Epithelial cell of proximal tubule (primary cell): ENCODE measurements at regions not wholly inside any gene's neighbourhood (a gene's known extent, or its start where the extent isn't known, plus 50 kb on each side); places are given as distances from the start of the nearest gene placed in this dataset.

Experiments used
- DNase-seq: peaks from one replicate; pipeline ENCODE4 v3.0.0-alpha.2; 2011; ENCODE audit warnings: low read depth
- H3K4me3 ChIP-seq: 2 replicates; pipeline ENCODE4 v1.5.1; 2011; ENCODE audit warnings: low read depth, mild to moderate bottlenecking, low read length
- TF ChIP-seq, protein P1 (sequence below): conservative IDR thresholded peaks from 2 replicates; pipeline ENCODE4 v1.5.1; 2012; ENCODE audit warnings: low read depth, mild to moderate bottlenecking, low read length

DNA sequence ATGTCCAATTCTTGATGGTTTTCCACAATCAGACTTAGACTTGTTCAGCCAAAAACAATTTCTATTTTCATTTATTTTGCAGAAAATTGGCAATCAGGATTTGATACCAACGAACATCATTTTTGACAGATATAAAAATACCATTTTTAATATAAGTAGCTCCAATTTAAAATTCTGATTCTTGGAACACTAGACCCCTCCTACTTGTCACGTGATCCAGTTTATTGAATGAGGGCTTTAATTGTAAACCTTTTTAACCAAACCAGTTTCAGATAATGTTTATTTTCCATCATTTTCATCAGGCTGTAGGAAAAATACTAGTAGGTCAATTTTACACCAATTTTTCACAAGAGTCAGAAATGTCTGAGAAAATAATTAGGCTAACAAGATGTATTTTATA lies 607.2 kb upstream of the RGS18 start:
- no peak overlapping the region for H3K4me3 ChIP-seq
- TF ChIP-seq, protein P1, sequence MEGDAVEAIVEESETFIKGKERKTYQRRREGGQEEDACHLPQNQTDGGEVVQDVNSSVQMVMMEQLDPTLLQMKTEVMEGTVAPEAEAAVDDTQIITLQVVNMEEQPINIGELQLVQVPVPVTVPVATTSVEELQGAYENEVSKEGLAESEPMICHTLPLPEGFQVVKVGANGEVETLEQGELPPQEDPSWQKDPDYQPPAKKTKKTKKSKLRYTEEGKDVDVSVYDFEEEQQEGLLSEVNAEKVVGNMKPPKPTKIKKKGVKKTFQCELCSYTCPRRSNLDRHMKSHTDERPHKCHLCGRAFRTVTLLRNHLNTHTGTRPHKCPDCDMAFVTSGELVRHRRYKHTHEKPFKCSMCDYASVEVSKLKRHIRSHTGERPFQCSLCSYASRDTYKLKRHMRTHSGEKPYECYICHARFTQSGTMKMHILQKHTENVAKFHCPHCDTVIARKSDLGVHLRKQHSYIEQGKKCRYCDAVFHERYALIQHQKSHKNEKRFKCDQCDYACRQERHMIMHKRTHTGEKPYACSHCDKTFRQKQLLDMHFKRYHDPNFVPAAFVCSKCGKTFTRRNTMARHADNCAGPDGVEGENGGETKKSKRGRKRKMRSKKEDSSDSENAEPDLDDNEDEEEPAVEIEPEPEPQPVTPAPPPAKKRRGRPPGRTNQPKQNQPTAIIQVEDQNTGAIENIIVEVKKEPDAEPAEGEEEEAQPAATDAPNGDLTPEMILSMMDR: no peak
- DNase-seq: no peak

DNA sequence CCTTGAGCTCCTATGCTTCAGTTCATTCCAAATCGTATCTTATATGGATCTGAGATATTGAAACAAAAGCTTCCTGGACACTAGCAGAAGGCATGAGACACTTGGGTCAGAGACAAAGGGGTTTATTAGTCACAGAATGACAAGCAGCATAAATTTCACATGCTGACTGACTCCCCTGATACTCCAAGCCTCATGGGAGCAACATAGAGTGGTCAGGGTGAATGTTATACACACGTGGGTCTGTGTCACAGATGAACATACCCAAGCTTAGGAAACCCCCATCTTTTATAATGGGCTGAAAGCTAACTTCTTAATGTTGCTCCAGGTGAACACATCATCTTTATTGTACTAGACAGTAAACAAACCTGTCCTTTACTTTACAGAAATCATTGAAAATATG lies 599.9 kb upstream of the RGS18 start:
- TF ChIP-seq, protein P1: no peak
- no peak overlapping the region for H3K4me3 ChIP-seq
- DNase-seq: no peak

DNA sequence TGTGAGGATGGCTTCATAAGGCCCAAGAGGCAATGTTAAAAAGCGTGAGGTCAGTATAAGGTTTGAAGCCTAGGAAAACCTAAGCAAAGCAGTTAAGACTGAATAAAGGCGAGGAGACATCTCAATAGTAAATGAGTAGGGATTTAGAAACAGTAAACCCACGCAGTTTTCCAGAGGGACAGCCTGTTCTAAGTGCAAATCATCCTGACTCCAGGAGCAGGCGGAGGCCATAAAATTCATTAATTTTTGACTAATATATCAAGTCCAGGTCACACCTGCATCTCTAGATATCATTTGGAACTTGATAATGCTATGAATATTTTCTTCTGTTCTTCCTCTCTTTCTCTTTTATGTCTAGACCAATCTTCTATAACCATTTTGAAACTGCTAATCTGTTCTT lies 597.0 kb upstream of the RGS18 start:
- H3K4me3 ChIP-seq: no peak overlapping the region
- TF ChIP-seq, protein P1: no peak
- no peak for DNase-seq

DNA sequence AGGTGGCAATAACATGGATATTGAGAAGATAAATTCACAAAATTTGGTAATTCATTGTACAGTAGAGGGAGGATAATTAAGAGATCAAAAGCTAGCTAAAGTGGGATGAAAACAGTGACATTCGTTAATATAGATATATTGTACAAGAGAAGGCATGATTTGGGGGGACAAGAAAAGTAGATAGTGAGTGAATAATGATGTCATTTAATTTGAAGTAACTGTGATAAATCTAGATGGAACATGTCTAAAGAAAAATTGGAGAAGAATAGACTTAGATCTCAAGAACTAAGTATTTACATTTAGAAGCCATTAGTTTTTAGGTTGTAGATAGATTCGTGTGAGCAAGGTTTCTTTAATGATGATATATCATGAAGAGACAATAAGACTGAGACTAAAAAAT lies 594.0 kb upstream of the RGS18 start:
- H3K4me3 ChIP-seq: no peak overlapping the region
- DNase-seq: no peak
- TF ChIP-seq, protein P1: no peak

GRCh38 chr1:191572479-191572878 lies 585.8 kb upstream of the RGS18 start:
- TF ChIP-seq, protein P1: no peak
- no peak for DNase-seq
- no peak overlapping the region for H3K4me3 ChIP-seq

GRCh38 chr1:191575180-191575579 lies 583.1 kb upstream of the RGS18 start:
- DNase-seq: no peak
- no peak overlapping the region for H3K4me3 ChIP-seq
- TF ChIP-seq, protein P1: no peak

DNA sequence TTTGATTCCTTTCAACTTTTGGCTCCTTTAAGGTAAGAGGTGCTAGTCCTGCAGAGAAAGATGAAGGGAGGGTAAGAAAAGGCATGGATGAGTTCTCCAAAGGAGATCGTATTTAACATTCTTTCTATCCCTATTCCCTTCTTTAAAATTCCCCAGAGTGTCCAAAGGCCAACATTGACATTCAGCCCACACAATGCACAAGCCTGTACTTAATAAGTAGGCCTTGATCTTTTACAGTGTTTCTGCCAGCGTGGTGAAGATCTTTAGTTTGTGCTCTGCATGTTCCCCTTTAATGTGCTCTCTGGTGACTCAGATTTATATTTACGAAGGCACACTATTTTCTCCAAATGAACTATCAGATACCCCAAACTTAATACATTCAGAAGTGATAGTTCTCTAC lies 582.5 kb upstream of the RGS18 start:
- TF ChIP-seq, protein P1: no peak
- DNase-seq: no peak
- H3K4me3 ChIP-seq: no peak overlapping the region
